Small intestine (tissue), 7 donors: ENCODE measurements at regions not wholly inside any gene's neighbourhood (a gene's known extent, or its start where the extent isn't known, plus 50 kb on each side); places are given as distances from the start of the nearest gene placed in this dataset.

Source experiments
- DNase-seq, 2 donors: peaks; one replicate each; pipeline versions ENCODE4 v3.0.0 to v3.0.0-alpha.2; 2013
- FAIRE-seq: peaks from 2 replicates; lab custom pipeline; 2012; peaks lifted over from hg19 to GRCh38; lab: Jason Lieb, UNC
- H3K27ac ChIP-seq, 3 donors: one replicate each; pipeline ENCODE4 v1.5.1; 2013; ENCODE audit warnings: low read length in 2 of 3, mild to moderate bottlenecking in 2 of 3, control low read depth in 1 of 3, inconsistent platforms in 1 of 3, low read depth in 1 of 3, moderate library complexity in 1 of 3
- H3K27me3 ChIP-seq, 3 donors: one replicate each; pipeline ENCODE4 v1.6.1; 2013; ENCODE audit warnings: low read length in 3 of 3, inconsistent platforms in 1 of 3; ENCODE audit not compliant: control insufficient read depth in 3 of 3, insufficient read depth in 3 of 3
- H3K36me3 ChIP-seq, 3 donors: one replicate each; pipeline ENCODE4 v1.6.1; 2013; ENCODE audit warnings: low read length in 3 of 3, inconsistent platforms in 1 of 3, low read depth in 1 of 3, mild to moderate bottlenecking in 1 of 3, moderate library complexity in 1 of 3; ENCODE audit not compliant: control insufficient read depth in 3 of 3, insufficient read depth in 2 of 3
- H3K4me1 ChIP-seq, 3 donors: one replicate each; pipeline ENCODE4 v1.6.1; 2013; ENCODE audit warnings: low read length in 2 of 3, inconsistent platforms in 1 of 3, low read depth in 1 of 3, mild to moderate bottlenecking in 1 of 3, moderate library complexity in 1 of 3; ENCODE audit not compliant: control insufficient read depth in 3 of 3, insufficient read depth in 2 of 3
- H3K4me3 ChIP-seq, 3 donors: one replicate each; pipeline ENCODE4 v1.5.1; 2013; ENCODE audit warnings: low read length in 3 of 3, control low read depth in 1 of 3, inconsistent platforms in 1 of 3, low read depth in 1 of 3, mild to moderate bottlenecking in 1 of 3, moderate library complexity in 1 of 3
- H3K9me3 ChIP-seq, 2 donors: one replicate each; pipeline ENCODE4 v1.6.1; 2013; ENCODE audit warnings: low read depth in 1 of 2, low read length in 1 of 2; ENCODE audit not compliant: control insufficient read depth in 2 of 2, insufficient read depth in 1 of 2
- WGBS, 3 donors: extraction: QIAGEN DNeasy Blood & Tissue Kit; methylation state at CpG; one replicate each; pipeline ENCODE4 v1.1.7; 2013; 5-methylcytosine and 5-hydroxymethylcytosine counted together
- donor health status: healthy with polysubstance abuse.
- donor health status: control.
- donor health status: control.
- donor health status: Bipolar disorder and iron deficiency.
- donor health status: healthy.

- FAIRE-seq (no peak), DNase-seq (no peak)
- Histone ChIP-seq H3K4me3 (no peak overlapping the region), H3K9me3 (no peaks in the 10 kb centered on the region), H3K4me1 (no peaks in the 10 kb centered on the region), H3K36me3 (no peaks in the 10 kb centered on the region), H3K27ac (no peak overlapping the region), H3K27me3 (no peaks in the 10 kb centered on the region)
- 29 to 53% (median 42%) methylated on average over 1 of the region's 1 CpG for WGBS, 3 donors
Observed at GRCh38 chr6:134557509-134557908, 239.6 kb upstream of the SGK1 start.

GRCh38 chr6:134555672-134556071, 237.8 kb upstream of the SGK1 start:
- no peak for DNase-seq
- no peak overlapping the region for H3K4me3 ChIP-seq
- no peaks in the 10 kb centered on the region for H3K27me3 ChIP-seq
- H3K9me3 ChIP-seq = no peaks in the 10 kb centered on the region
- H3K36me3 ChIP-seq = no peaks in the 10 kb centered on the region
- no peak overlapping the region for H3K27ac ChIP-seq
- H3K4me1 ChIP-seq = no peaks in the 10 kb centered on the region
- FAIRE-seq = no peak
- WGBS, 3 donors = 75 to 86% (median 83%) methylated on average over 1 of the region's 1 CpG

DNA sequence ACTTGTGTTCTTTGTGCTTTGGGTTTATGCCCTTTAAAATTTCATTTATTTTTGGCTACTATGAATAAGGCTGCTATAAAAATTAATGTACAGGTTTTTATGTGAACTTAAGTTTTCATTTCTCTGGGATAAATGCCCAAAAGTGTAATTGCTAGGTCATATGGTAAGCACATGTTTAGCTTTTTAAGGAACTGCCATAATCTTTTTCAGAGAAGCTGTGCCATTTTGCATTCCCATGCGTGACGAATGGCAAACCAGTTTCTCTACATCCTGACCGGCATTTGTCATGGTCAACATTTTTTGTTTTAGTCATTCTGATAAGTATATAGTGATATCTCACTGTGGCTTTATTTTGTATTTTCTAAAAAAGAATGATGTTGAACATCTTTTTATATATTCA, 236.0 kb upstream of the SGK1 start:
- no peaks in the 10 kb centered on the region for H3K27me3 ChIP-seq
- no peak overlapping the region for H3K27ac ChIP-seq
- DNase-seq = no peak
- WGBS, 3 donors = 91 to 96% (median 92%) methylated on average over 3 of the region's 3 CpGs
- H3K36me3 ChIP-seq = no peaks in the 10 kb centered on the region
- H3K4me1 ChIP-seq = no peaks in the 10 kb centered on the region
- H3K4me3 ChIP-seq = no peak overlapping the region
- FAIRE-seq = no peak
- no peaks in the 10 kb centered on the region for H3K9me3 ChIP-seq

DNA sequence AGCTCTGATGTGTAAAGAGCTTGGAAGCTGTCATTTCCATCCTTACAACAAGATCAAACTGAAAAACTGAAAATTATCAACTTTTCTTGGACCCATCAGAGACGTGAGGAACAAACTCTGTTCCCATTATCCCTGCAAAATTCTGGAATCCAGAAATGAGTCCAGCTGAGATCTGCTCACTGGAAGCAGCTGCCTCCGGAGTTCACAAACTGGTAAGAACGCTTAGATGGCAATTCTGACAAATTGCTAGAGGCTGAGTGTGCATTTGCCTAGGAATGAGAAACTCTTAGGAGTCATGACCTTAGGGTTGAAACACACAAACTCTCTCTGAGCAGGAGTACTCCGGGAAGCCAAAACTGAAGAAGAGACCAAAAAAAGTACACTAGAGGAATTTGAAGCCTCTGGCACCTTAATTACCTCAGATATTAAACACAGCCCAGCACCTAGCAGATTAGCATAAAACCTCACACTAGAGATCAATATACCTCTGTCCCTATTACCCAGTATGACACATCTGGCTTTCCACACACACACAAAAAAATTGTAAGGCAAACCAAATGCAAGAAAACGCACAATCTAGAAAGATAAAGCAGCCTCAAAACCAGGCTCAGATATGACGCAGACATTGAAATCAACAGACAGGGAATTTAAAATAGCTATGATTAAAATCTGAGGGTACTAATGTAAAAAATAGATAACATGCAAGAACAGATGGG, 233.5 kb upstream of the SGK1 start:
- WGBS, 3 donors = 64 to 83% (median 74%) methylated on average over 6 of the region's 6 CpGs
- Histone ChIP-seq H3K27ac (no peak overlapping the region), H3K4me1 (no peaks in the 10 kb centered on the region), H3K9me3 (no peaks in the 10 kb centered on the region), H3K36me3 (no peaks in the 10 kb centered on the region), H3K4me3 (no peak overlapping the region), H3K27me3 (no peaks in the 10 kb centered on the region)
- no peak for FAIRE-seq
- no peak for DNase-seq

DNA sequence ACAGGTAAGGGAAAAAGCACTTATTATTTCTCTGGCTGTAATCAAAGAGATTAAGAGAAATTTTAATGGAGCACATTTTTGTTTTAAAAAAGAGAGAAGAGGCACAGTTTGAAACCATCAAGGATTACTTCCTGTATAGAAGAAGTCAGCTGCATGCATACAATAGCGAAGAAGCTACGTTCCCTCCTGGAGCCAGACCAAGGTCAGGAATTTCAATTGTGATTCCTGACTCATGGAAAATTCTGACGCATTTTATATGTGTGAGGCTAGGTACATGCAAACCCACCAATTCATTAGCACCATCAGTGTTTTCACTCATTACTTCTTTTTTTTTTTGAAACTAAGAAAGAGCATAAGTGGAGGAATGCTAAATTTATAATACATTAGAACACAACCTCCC, 232.7 kb upstream of the SGK1 start:
- WGBS, 3 donors = 55 to 96% (median 89%) methylated on average over 3 of the region's 3 CpGs
- DNase-seq (no peak), FAIRE-seq (no peak)
- Histone ChIP-seq H3K27ac (no peak overlapping the region), H3K4me3 (no peak overlapping the region), H3K27me3 (no peaks in the 10 kb centered on the region), H3K36me3 (no peaks in the 10 kb centered on the region), H3K4me1 (no peaks in the 10 kb centered on the region), H3K9me3 (no peaks in the 10 kb centered on the region)

DNA sequence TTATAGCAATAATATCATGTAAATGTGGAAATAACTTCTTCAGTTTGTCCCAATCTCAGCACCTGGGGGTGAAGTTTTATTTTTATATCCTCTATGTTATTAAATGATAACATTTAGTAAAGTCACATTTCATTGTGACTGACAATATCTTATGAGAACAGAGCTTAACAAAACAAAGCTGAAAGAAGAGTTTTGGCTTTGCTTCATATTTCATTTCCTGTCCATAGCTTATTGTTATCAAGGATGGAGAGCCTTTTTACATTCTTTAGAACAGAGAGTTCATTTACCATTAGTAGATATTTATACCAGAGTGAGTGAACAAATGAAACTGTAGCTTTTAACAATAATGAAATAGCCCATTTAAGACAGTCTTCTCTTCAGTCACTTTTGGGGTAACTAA, 231.9 kb upstream of the SGK1 start:
- no peak for FAIRE-seq
- Histone ChIP-seq H3K4me3 (no peak overlapping the region), H3K27ac (no peak overlapping the region), H3K27me3 (no peaks in the 10 kb centered on the region), H3K36me3 (no peaks in the 10 kb centered on the region), H3K4me1 (no peaks in the 10 kb centered on the region), H3K9me3 (no peaks in the 10 kb centered on the region)
- DNase-seq = no peak

GRCh38 chr6:134546962-134547645, 229.2 kb upstream of the SGK1 start:
- WGBS, 3 donors = 71 to 78% (median 78%) methylated on average over 8 of the region's 8 CpGs
- Histone ChIP-seq H3K4me3 (no peak overlapping the region), H3K4me1 (no peaks in the 10 kb centered on the region), H3K36me3 (no peaks in the 10 kb centered on the region), H3K27ac (no peak overlapping the region), H3K27me3 (no peaks in the 10 kb centered on the region), H3K9me3 (no peaks in the 10 kb centered on the region)
- FAIRE-seq = no peak
- no peak for DNase-seq

GRCh38 chr6:134544737-134545136, 226.8 kb upstream of the SGK1 start:
- H3K36me3 ChIP-seq = no peaks in the 10 kb centered on the region
- no peaks in the 10 kb centered on the region for H3K4me1 ChIP-seq
- 84 to 94% (median 90%) methylated on average over 2 of the region's 2 CpGs for WGBS, 3 donors
- no peaks in the 10 kb centered on the region for H3K27me3 ChIP-seq
- H3K4me3 ChIP-seq = no peak overlapping the region
- no peak for DNase-seq
- no peaks in the 10 kb centered on the region for H3K9me3 ChIP-seq
- no peak overlapping the region for H3K27ac ChIP-seq
- FAIRE-seq = no peak
